SU-DHL-6 (cell line): ENCODE measurements at regions not wholly inside any gene's neighbourhood (a gene's known extent, or its start where the extent isn't known, plus 50 kb on each side); places are given as distances from the start of the nearest gene placed in this dataset.

Experiments used
- H2AFZ ChIP-seq: fragments of 200-600 bp; sonication (generic); 2 replicates; pipeline ENCODE4 v1.6.1; 2014; ENCODE audit warnings: low read depth, mild to moderate bottlenecking, moderate library complexity, mixed read lengths, antibody characterized with exemption, low read length; ENCODE audit not compliant: severe bottlenecking
- H3F3A ChIP-seq: fragments of 200-600 bp; shearing (Covaris generic); 2 replicates; pipeline ENCODE4 v1.6.0; 2016; ENCODE audit warnings: antibody characterized with exemption, mild to moderate bottlenecking; ENCODE audit not compliant: insufficient read depth
- H3K27ac ChIP-seq: fragments of 200-600 bp; sonication (generic); 2 replicates; pipeline ENCODE4 v1.5.1; 2016; ENCODE audit warnings: low read depth, mild to moderate bottlenecking, low read length, moderate library complexity, mixed read lengths
- H3K27me3 ChIP-seq: fragments of 200-600 bp; sonication (generic), shearing (Covaris generic); 2 replicates; pipeline ENCODE4 v1.6.0; 2014; ENCODE audit warnings: mild to moderate bottlenecking, low read length
- H3K36me3 ChIP-seq: fragments of 200-600 bp; sonication (generic); 2 replicates; pipeline ENCODE4 v1.6.1; 2014; ENCODE audit warnings: mild to moderate bottlenecking, low read length, mixed read lengths
- H3K4me2 ChIP-seq: fragments of 300-600, 200-600 bp; shearing (Covaris generic), sonication (generic); 2 replicates; pipeline ENCODE4 v1.6.0; 2014; ENCODE audit warnings: low read length, low read depth, mild to moderate bottlenecking; ENCODE audit not compliant: poor library complexity, severe bottlenecking
- H3K4me3 ChIP-seq: fragments of 200-600 bp; sonication (generic); 2 replicates; pipeline ENCODE4 v1.5.1; 2014; ENCODE audit warnings: antibody characterized with exemption, low read length, mild to moderate bottlenecking, mixed read lengths; ENCODE audit not compliant: insufficient read depth, poor library complexity, severe bottlenecking
- H3K79me2 ChIP-seq: fragments of 200-600 bp; sonication (generic); 2 replicates; pipeline ENCODE4 v1.6.1; 2014; ENCODE audit warnings: mild to moderate bottlenecking, low read length, moderate library complexity; ENCODE audit not compliant: insufficient read depth
- H3K9ac ChIP-seq: fragments of 200-600 bp; sonication (generic); 2 replicates; pipeline ENCODE4 v1.7.0; 2014; ENCODE audit warnings: mild to moderate bottlenecking, low read length
- H3K9me2 ChIP-seq: fragments of 200-600 bp; sonication (generic); replicated peaks from 2 replicates; pipeline ENCODE4 v1.6.1; 2014; ENCODE audit warnings: low read length; ENCODE audit not compliant: insufficient read depth
- H3K9me3 ChIP-seq: fragments of 200-600 bp; sonication (generic); 2 replicates; pipeline ENCODE4 v1.6.1; 2014; ENCODE audit warnings: low read length, mixed read lengths; ENCODE audit not compliant: insufficient read depth
- H4K20me1 ChIP-seq: fragments of 200-600 bp; sonication (generic); 2 replicates; pipeline ENCODE4 v1.6.1; 2014; ENCODE audit warnings: low read depth, mild to moderate bottlenecking, antibody characterized with exemption, low read length, moderate library complexity, mixed read lengths
- CTCF ChIP-seq: fragments of 200-600 bp; sonication (generic); IDR thresholded peaks from one replicate; pipeline ENCODE4 v1.5.1; 2017; ENCODE audit warnings: antibody characterized with exemption, mild to moderate bottlenecking, low read length, moderate library complexity; ENCODE audit not compliant: insufficient read depth, poor library complexity, severe bottlenecking
- EZH2phosphoT487 ChIP-seq: fragments of 200-600 bp; sonication (generic), shearing (Covaris generic); conservative IDR thresholded peaks from 2 replicates; pipeline ENCODE4 v1.6.1; 2018; ENCODE audit warnings: mild to moderate bottlenecking, antibody characterized with exemption, low read length, moderate library complexity, mixed read lengths

- TF ChIP-seq EZH2phosphoT487 (no peak), CTCF (no peak)
- no peaks in the 10 kb centered on the region for H3K79me2 ChIP-seq
- H3K4me3 ChIP-seq: no peak overlapping the region
- no peaks in the 10 kb centered on the region for H3K9me2 ChIP-seq
- no peaks in the 10 kb centered on the region for H3K27me3 ChIP-seq
- no peaks in the 10 kb centered on the region for H3K36me3 ChIP-seq
- no peaks in the 10 kb centered on the region for H4K20me1 ChIP-seq
- H3K9ac ChIP-seq: no peak overlapping the region
- no peak overlapping the region for H3K27ac ChIP-seq
- H3F3A ChIP-seq: no peaks in the 10 kb centered on the region
- H2AFZ ChIP-seq: no peak overlapping the region
- H3K9me3 ChIP-seq: no peaks in the 10 kb centered on the region
- no peak overlapping the region for H3K4me2 ChIP-seq
Observed at GRCh38 chr4:155005395-155006090, 202.9 kb upstream of the NPY2R start.

GRCh38 chr4:155007660-155008176, 200.7 kb upstream of the NPY2R start:
- Histone ChIP-seq H3K9me2 (no peaks in the 10 kb centered on the region), H3K36me3 (no peaks in the 10 kb centered on the region), H3K9me3 (no peaks in the 10 kb centered on the region), H3K79me2 (no peaks in the 10 kb centered on the region), H3K4me2 (no peak overlapping the region), H3K27ac (no peak overlapping the region), H2AFZ (no peak overlapping the region), H3K9ac (no peak overlapping the region), H3F3A (no peaks in the 10 kb centered on the region), H3K27me3 (no peaks in the 10 kb centered on the region), H4K20me1 (no peaks in the 10 kb centered on the region), H3K4me3 (no peak overlapping the region)
- TF ChIP-seq CTCF: no peak
- no peak for TF ChIP-seq EZH2phosphoT487

- H3K9ac ChIP-seq: no peak overlapping the region
- no peak overlapping the region for H3K4me2 ChIP-seq
- H3K9me2 ChIP-seq: no peaks in the 10 kb centered on the region
- H3K4me3 ChIP-seq: no peak overlapping the region
- no peak overlapping the region for H3K27ac ChIP-seq
- no peaks in the 10 kb centered on the region for H3K27me3 ChIP-seq
- H3F3A ChIP-seq: no peaks in the 10 kb centered on the region
- H3K36me3 ChIP-seq: no peaks in the 10 kb centered on the region
- no peak overlapping the region for H2AFZ ChIP-seq
- no peaks in the 10 kb centered on the region for H3K9me3 ChIP-seq
- H3K79me2 ChIP-seq: no peaks in the 10 kb centered on the region
- no peaks in the 10 kb centered on the region for H4K20me1 ChIP-seq
- TF ChIP-seq CTCF (no peak), EZH2phosphoT487 (no peak)
Observed at GRCh38 chr4:155008389-155008788, 200.0 kb upstream of the NPY2R start.
